Smooth muscle cell (in vitro differentiated cells): ENCODE measurements at regions not wholly inside any gene's neighbourhood (a gene's known extent, or its start where the extent isn't known, plus 50 kb on each side); places are given as distances from the start of the nearest gene placed in this dataset.

Experiments used
- DNase-seq: peaks from one replicate; lab custom pipeline; 2025; ENCODE audit not compliant: unreplicated experiment; lab: John Stamatoyannopoulos, UW
- H2AFZ ChIP-seq: fragments of 200-600 bp; sonication (generic); 2 replicates; pipeline ENCODE4 v1.6.0; 2016; ENCODE audit warnings: antibody characterized with exemption, low read depth, mild to moderate bottlenecking
- H3F3A ChIP-seq: fragments of 200-600 bp; sonication (generic); 2 replicates; pipeline ENCODE4 v1.6.0; 2017; ENCODE audit warnings: antibody characterized with exemption, low read depth
- H3K27ac ChIP-seq: fragments of 200-600 bp; sonication (generic); 2 replicates; pipeline ENCODE4 v1.5.1; 2016; ENCODE audit warnings: low read depth, mild to moderate bottlenecking
- H3K27me3 ChIP-seq: fragments of 200-600 bp; sonication (generic); 2 replicates; pipeline ENCODE4 v1.6.1; 2016; ENCODE audit warnings: low read depth, mild to moderate bottlenecking
- H3K36me3 ChIP-seq: fragments of 200-600 bp; sonication (generic); 2 replicates; pipeline ENCODE4 v1.5.1; 2016; ENCODE audit warnings: low read depth
- H3K4me1 ChIP-seq: fragments of 200-600 bp; sonication (generic); 2 replicates; pipeline ENCODE4 v1.5.1; 2016; ENCODE audit warnings: low read depth
- H3K4me2 ChIP-seq: fragments of 200-600 bp; sonication (generic); 2 replicates; pipeline ENCODE4 v1.6.0; 2016; ENCODE audit warnings: mild to moderate bottlenecking
- H3K4me3 ChIP-seq: fragments of 200-600 bp; sonication (generic); 2 replicates; pipeline ENCODE4 v1.5.1; 2016; ENCODE audit warnings: mild to moderate bottlenecking
- H3K79me2 ChIP-seq: fragments of 200-600 bp; sonication (generic); 2 replicates; pipeline ENCODE4 v1.6.0; 2016; ENCODE audit warnings: low read depth, mild to moderate bottlenecking
- H3K9ac ChIP-seq: fragments of 200-600 bp; sonication (generic); 2 replicates; pipeline ENCODE4 v1.6.0; 2016; ENCODE audit warnings: low read depth
- H3K9me3 ChIP-seq: fragments of 200-600 bp; sonication (generic); replicated peaks from 2 replicates; pipeline ENCODE4 v1.5.1; 2016; ENCODE audit warnings: low read depth
- H4K20me1 ChIP-seq: fragments of 200-600 bp; sonication (generic); 2 replicates; pipeline ENCODE4 v1.6.0; 2016; ENCODE audit warnings: low read depth
- WGBS: methylation state at CpG from one replicate; pipeline ENCODE4 v1.1.7; 2016; ENCODE audit warnings: low lambda C conversion rate; 5-methylcytosine and 5-hydroxymethylcytosine counted together
- TF ChIP-seq, protein P1 (sequence below): fragments of 200-600 bp; sonication (generic); IDR thresholded peaks from 2 replicates; pipeline ENCODE4 v1.5.1; 2017; ENCODE audit warnings: borderline replicate concordance, mild to moderate bottlenecking, antibody characterized with exemption; ENCODE audit not compliant: insufficient read depth, poor library complexity, severe bottlenecking

DNA sequence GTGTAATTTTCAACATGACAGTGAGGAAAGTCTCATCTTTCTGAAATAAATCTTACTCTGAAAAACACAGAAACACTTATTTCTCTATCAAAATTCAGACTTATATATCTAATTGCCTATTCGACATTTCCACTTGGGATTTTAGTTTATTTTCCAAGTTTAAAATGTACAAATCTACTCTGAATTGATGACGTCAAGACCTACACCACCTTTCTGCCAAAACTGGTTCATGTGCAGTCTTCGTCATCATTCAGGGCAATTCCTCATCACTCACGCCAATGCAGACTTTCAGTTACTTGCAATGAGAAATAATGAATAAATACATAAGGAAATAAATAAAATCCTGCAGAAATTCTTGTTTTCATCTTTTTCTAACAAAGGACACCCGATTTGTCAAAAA is 843.8 kb downstream of the C12orf50 start:
- H3K36me3 ChIP-seq, result no peaks in the 10 kb centered on the region
- H3K9me3 ChIP-seq, result no peaks in the 10 kb centered on the region
- 92% methylated on average over 5 of the region's 5 CpGs for WGBS
- H3K27ac ChIP-seq, result no peak overlapping the region
- no peaks in the 10 kb centered on the region for H4K20me1 ChIP-seq
- no peak for DNase-seq
- H3K4me3 ChIP-seq, result no peak overlapping the region
- H3K9ac ChIP-seq, result no peak overlapping the region
- no peak overlapping the region for H3K4me2 ChIP-seq
- no peaks in the 10 kb centered on the region for H3K27me3 ChIP-seq
- no peaks in the 10 kb centered on the region for H3F3A ChIP-seq
- H3K4me1 ChIP-seq, result no peaks in the 10 kb centered on the region
- no peak overlapping the region for H2AFZ ChIP-seq
- H3K79me2 ChIP-seq, result no peaks in the 10 kb centered on the region
- TF ChIP-seq, protein P1, sequence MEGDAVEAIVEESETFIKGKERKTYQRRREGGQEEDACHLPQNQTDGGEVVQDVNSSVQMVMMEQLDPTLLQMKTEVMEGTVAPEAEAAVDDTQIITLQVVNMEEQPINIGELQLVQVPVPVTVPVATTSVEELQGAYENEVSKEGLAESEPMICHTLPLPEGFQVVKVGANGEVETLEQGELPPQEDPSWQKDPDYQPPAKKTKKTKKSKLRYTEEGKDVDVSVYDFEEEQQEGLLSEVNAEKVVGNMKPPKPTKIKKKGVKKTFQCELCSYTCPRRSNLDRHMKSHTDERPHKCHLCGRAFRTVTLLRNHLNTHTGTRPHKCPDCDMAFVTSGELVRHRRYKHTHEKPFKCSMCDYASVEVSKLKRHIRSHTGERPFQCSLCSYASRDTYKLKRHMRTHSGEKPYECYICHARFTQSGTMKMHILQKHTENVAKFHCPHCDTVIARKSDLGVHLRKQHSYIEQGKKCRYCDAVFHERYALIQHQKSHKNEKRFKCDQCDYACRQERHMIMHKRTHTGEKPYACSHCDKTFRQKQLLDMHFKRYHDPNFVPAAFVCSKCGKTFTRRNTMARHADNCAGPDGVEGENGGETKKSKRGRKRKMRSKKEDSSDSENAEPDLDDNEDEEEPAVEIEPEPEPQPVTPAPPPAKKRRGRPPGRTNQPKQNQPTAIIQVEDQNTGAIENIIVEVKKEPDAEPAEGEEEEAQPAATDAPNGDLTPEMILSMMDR, result no peak

DNA sequence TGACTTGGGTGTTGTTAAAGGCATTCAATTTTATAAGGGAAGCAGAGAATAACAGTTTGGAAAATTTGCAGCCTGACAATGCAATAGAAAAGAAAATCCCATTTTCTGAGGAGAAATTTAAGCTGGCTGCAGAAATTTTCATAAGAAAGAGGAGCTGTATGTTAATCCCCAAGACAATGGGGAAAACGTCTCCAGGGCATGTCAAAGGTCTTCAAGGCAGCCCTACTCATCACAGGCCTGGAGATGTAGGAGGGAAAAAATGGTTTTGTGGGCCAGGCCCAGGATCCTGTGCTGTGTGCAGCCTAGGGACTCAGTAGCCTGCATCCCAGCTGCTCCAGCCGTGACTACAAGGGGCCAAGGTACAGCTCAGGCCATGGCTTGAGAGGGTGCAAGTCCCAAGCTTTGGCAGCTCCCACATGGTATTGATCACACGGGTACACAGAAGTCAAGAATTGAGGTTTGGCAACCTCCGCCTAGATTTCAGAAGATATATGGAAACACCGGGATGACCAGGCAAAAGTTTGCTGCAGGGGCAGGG is 846.4 kb downstream of the C12orf50 start:
- 86% methylated on average over 5 of the region's 5 CpGs for WGBS
- H3K36me3 ChIP-seq, result no peaks in the 10 kb centered on the region
- H3K4me3 ChIP-seq, result no peak overlapping the region
- H3K27ac ChIP-seq, result no peak overlapping the region
- H3K9ac ChIP-seq, result no peak overlapping the region
- DNase-seq, result no peak
- no peaks in the 10 kb centered on the region for H3F3A ChIP-seq
- no peak overlapping the region for H3K4me2 ChIP-seq
- no peaks in the 10 kb centered on the region for H3K27me3 ChIP-seq
- H3K79me2 ChIP-seq, result no peaks in the 10 kb centered on the region
- no peaks in the 10 kb centered on the region for H3K9me3 ChIP-seq
- no peak overlapping the region for H2AFZ ChIP-seq
- H3K4me1 ChIP-seq, result no peaks in the 10 kb centered on the region
- TF ChIP-seq, protein P1, result no peak
- H4K20me1 ChIP-seq, result no peaks in the 10 kb centered on the region

DNA sequence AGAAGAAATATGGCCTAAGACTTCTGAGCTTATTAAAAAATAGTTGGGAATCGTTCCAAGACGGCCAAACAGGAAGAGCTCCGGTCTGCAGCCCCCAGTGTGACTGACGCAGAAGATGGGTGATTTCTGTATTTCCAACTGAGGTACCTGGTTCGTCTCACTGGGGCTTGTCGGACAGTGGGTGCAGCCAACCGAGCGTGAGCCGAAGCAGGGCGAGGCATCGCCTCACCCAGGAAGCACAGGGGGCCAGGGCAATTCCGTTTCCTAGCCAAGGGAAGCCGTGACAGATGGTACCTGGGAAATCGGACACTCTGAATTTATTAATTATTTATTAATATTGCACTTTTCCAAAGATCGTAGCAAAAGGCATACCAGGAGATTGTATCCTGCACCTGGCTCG is 857.8 kb downstream of the C12orf50 start:
- Histone ChIP-seq H3K9me3 (no peaks in the 10 kb centered on the region), H3K9ac (no peak overlapping the region), H3K79me2 (no peaks in the 10 kb centered on the region), H3K4me1 (no peaks in the 10 kb centered on the region), H3K27ac (no peak overlapping the region), H3K4me3 (no peak overlapping the region), H3K36me3 (no peaks in the 10 kb centered on the region), H3K27me3 (no peaks in the 10 kb centered on the region), H2AFZ (no peak overlapping the region), H4K20me1 (no peaks in the 10 kb centered on the region), H3F3A (no peaks in the 10 kb centered on the region), H3K4me2 (no peak overlapping the region)
- TF ChIP-seq, protein P1, result no peak
- no peak for DNase-seq
- WGBS, result 88% methylated on average over 16 of the region's 16 CpGs

DNA sequence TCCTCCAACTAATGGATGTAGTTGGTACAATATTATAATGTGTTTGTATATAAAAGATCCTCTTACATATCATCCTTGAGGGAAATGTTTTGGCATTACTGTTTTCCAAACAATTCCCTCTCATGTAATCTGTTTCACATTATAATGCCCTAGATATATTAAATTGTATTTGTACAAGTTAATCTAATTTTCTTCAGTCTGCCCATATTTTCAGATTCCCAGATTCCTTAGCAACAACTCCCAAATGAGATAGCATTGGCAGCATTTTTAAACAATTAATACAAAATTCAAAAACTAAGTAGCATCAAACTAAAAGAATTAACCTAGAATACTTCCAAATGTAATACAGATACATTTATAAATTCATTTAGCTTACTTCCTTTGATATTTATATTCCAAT is 860.2 kb downstream of the C12orf50 start:
- H3K4me2 ChIP-seq, result no peak overlapping the region
- DNase-seq, result no peak
- H3K4me1 ChIP-seq, result no peaks in the 10 kb centered on the region
- no peak overlapping the region for H3K4me3 ChIP-seq
- no peaks in the 10 kb centered on the region for H3K9me3 ChIP-seq
- no peaks in the 10 kb centered on the region for H3K79me2 ChIP-seq
- no peaks in the 10 kb centered on the region for H3K36me3 ChIP-seq
- no peaks in the 10 kb centered on the region for H3F3A ChIP-seq
- H3K9ac ChIP-seq, result no peak overlapping the region
- TF ChIP-seq, protein P1, result no peak
- H3K27me3 ChIP-seq, result no peaks in the 10 kb centered on the region
- no peak overlapping the region for H2AFZ ChIP-seq
- no peak overlapping the region for H3K27ac ChIP-seq
- no peaks in the 10 kb centered on the region for H4K20me1 ChIP-seq
